ENCODE measurements at regions not wholly inside any gene's neighbourhood (a gene's known extent, or its start where the extent isn't known, plus 50 kb on each side); places are given as distances from the start of the nearest gene placed in this dataset.
"Not testable (repeated sequence)": the region's sequence is repeated elsewhere in the genome, so short reads cannot be mapped to it uniquely, and the experiment has no call there.

DNA sequence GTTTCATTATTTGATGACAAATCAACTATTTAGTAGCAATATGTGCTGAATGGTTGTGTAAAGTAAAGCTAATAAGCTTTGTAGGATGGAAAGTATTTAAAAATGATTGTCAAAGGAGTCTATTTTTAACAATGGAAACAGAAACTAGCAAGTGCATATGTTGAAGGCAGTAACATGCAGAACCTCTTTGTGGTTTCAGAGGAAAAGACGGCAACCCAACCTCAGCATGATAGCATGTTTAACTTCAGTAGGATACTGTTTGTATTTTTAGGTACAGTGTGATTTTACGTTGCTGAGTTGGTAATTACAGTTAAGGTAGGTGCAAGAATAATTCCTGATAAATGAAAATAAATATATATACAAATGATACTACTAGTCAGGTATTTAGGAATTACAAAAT lies 545.4 kb downstream of the CDY1 start:
- DNase-seq, result not testable (repeated sequence)

- not testable (repeated sequence) for DNase-seq
Measured at GRCh38 chrY:26179326-26179725, 557.4 kb downstream of the CDY1 start.

GRCh38 chrY:26224974-26225373 lies 603.1 kb downstream of the CDY1 start:
- not testable (repeated sequence) for DNase-seq

DNA sequence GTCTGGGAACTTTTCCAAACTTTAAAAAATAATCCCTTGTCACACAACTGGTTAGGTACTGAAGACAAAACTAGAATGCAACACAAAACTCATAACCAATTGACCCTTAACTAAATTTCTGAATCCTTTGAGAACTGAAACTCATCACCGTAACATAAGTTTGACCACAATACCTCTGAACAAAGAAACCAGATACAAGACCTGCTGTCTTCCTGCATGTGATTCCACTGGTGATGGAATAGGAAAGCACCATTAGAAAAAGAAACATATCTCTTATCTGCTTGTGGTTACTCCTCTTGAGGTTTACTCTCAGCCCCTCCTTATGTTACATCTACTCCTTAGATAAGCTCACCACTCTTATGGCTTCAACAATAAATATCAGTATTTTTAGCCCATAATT lies 603.6 kb downstream of the CDY1 start:
- not testable (repeated sequence) for DNase-seq

DNA sequence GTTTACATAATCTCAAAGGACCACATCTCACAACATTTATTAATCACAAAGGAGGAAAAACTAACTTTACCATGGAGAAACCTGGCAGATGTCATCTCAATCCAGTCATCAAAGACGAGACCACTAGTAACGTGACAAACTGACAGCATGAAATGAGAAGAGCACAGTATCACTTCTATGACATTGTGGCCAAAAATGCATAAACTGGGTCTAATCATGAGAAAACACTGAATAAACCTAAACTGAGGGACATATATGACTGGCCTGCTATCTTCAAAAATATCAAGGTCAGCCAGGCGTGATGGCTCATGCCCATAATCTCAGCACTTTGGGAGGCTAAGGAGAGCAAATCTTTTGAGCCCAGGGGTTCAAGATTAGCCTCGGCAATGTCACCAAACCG lies 619.0 kb downstream of the CDY1 start:
- not testable (repeated sequence) for DNase-seq

GRCh38 chrY:26254262-26254661 lies 632.3 kb downstream of the CDY1 start:
- DNase-seq, result not testable (repeated sequence)

DNA sequence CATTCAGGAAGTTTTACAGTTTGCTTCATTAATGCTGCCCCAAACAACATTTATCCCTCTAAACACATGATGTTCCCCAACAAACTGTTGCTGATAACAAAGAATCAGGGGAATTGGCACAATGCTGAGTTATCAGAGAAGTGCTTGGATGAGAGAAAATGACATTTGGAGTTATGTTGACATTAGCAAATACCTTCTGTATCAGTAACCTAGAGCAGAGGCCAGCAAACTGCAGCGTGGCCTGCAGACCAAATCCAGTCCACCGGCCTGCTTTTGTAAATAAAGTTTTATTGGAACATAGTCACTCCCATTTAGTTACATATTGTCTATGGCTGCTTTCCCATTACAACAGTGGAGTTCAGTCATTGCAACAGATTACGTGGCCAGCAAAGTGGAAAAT lies 643.5 kb downstream of the CDY1 start:
- not testable (repeated sequence) for DNase-seq

GRCh38 chrY:26268421-26268820 lies 646.5 kb downstream of the CDY1 start:
- not testable (repeated sequence) for DNase-seq

GRCh38 chrY:26268934-26269333 lies 647.0 kb downstream of the CDY1 start:
- not testable (repeated sequence) for DNase-seq

DNA sequence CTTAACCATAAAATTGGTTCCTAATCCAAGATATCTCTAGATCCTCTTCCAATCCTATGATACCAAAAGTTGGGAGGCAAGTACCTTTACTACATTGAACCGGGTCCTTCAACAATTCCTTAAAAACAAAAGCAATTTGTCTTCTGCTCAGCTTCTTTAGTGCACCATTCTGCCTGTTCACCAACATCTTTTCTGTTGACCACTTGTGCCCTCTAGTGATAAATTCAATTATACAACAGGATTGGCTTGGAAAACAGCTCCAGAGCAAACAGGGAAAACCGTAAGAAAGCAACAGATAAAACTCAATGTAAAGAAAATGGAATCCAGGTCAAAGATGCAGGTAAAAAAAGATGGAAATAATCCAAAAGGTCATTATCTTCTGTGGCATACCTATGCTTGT lies 651.2 kb downstream of the CDY1 start:
- DNase-seq, result not testable (repeated sequence)

GRCh38 chrY:26306046-26306445 lies 684.1 kb downstream of the CDY1 start:
- DNase-seq, result not testable (repeated sequence)

- DNase-seq, result not testable (repeated sequence)
Measured at GRCh38 chrY:26306630-26307385, 684.9 kb downstream of the CDY1 start.

- DNase-seq, result not testable (repeated sequence)
Measured at GRCh38 chrY:26308308-26308707, 686.4 kb downstream of the CDY1 start.

DNA sequence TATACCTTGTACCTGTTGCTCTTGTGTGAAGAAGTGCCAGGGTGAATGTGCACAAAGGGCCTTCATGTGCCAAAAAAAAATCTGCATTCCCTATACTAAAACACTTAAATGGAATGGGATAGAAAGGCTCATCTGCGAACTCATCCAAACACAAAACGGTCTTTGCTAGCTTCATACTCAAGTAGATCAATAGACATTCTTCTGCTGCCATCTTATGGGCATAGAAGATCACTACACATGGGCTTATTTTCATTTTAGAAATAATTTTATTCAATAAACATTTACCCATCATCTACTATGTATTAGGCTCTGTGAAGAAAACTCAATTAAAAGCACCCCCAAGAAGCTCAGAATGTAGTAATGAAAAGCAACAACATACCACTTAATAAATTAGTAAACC lies 693.1 kb downstream of the CDY1 start:
- not testable (repeated sequence) for DNase-seq

DNA sequence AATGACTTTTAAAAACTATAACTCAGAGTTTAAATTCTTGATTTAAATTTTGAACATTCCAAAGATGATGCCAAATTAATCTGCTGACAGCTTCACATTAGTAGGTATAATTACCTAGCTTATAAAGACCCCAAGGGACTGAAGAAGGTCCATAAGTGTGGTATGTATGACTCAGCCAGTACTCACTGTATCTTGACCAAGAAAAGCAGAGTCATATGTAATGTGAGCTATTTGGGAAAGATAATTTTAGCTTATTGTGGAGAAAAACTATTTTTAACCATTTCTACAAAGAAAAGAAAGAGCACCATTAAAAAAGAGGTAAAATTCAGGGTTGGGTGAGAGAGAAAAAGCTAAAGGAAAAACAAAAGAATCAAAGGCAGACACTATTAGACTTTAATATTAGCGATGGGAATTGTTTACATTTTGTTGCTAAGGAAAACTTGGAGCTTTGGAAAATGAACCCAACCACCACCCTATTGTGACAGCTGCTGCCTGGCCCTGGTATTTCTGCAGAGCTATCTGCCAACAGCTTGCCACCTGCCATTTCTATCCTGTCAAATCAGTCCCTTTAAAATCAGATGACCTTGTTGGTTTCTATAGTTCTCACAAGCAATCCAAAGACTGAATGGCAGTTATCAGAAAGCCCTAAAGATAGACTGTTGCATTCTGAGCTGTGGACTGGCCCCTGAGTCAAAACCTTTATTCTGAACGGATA lies 697.7 kb downstream of the CDY1 start:
- not testable (repeated sequence) for DNase-seq

DNA sequence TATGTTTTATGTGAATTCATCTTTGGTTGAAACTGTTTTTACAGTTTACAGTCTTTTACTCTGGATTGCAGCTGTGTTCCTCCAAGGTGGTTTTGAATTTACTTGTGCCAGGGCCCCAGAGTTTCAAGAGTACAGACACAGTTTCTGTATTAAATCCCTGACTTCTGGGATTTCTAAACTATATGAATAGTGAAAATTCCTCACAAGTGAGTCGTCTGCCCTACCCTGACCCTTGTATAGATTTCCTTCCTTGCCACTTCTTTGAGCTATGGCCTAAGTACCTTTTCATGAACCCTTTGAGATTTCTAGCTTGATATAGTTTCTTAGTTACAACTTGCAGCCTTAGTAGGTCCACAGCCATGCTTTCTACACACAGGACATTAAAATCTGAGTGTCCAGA lies 700.8 kb downstream of the CDY1 start:
- DNase-seq, result not testable (repeated sequence)

DNA sequence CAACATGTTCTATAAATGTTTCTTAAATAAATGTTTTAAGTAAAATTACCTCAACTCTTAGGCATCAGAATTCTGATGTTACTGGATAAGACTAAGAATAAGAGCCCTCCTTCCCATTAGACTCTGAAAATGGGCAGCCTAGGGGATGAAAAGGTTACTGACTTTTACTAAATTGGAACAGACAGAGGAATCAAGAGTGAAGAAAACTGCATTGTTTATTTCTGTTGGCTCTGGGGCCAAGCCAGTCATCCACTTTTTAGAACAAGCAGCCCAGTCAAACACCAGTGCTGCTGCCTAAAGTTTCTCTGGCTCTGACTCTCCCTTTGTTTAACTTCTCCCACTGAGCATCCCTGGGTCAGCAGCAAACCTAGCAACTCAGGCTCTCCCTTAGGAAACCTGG lies 731.0 kb downstream of the CDY1 start:
- DNase-seq, result not testable (repeated sequence)

DNA sequence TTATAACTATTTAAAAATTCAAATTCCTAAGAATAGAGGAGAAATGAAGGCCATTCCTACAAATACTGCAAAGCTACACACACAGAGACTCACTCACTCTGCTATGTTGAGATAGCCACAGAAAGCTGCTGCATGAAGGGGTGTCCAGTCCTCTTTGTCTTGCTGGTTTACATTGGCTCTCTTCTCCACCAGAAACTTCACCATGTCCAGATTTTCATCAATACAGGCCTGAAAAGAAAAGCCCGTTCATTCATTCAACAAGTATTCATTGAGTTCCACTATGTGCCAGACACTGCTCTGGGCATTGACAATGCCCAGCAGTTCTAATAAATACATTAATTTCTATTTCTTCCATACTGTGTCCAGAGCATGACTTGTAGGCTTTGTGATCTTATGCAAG lies 732.3 kb downstream of the CDY1 start:
- DNase-seq, result no peak

DNA sequence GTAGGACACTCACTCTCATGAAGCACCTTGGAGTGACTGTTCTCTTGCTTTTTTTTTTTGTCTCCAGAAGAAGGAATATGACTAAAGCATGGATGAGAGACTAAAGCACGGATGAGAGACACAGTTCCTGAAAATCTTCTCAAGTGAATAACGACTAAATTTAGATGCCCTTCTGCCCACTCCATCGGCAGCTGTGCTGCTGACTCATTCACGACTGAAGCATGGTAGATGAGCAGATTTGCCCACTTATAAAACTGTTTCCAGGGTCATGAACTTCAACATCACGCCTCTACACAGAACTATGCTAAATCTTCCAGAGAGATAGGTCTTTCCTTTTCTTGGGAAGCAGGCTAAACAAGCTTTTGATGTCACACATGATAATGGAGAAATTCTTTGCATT lies 738.0 kb downstream of the CDY1 start:
- DNase-seq, result not testable (repeated sequence)

GRCh38 chrY:26360472-26360871 lies 738.6 kb downstream of the CDY1 start:
- DNase-seq, result not testable (repeated sequence)

GRCh38 chrY:26363442-26363841 lies 741.5 kb downstream of the CDY1 start:
- DNase-seq, result not testable (repeated sequence)

DNA sequence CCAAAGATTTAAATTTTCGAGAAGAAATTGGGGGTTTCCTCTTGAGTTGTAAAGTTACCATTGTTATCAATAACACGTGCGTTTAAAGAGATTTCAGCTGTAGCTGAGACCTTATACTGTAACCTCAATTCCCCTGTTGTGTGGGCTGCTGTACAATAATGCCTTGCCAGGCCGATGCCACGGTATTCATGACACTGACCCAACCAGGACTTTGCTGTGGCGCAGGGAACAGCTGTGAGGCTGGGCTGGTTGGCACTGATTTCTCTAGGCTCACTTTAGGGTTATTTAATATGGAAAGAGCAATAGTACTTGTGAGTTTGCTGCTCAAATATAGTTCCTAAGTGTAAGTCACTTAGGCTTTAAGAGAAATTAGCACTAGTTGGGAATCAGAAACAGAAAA lies 744.2 kb downstream of the CDY1 start:
- DNase-seq, result not testable (repeated sequence)

DNA sequence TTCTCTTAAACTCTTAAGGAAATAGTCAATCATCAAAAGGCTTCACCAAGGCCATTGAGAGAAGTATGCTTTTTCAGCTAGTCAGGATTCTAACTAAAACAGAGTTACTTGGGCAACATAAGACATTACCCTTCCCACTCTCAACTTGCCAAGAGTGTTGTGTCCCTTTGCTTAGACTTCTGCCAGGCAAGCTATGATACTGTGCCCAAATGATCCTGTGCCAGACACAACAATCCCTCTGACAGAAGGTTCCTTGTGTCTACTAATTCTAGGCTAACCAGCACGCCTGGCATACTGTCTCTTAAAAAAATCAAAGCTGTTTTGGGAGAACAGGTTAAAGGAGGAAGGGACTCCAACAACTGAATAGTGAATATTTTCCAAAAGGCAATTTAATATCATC lies 750.6 kb downstream of the CDY1 start:
- DNase-seq, result not testable (repeated sequence)
